ENCODE measurements at regions not wholly inside any gene's neighbourhood (a gene's known extent, or its start where the extent isn't known, plus 50 kb on each side); places are given as distances from the start of the nearest gene placed in this dataset.

DNA sequence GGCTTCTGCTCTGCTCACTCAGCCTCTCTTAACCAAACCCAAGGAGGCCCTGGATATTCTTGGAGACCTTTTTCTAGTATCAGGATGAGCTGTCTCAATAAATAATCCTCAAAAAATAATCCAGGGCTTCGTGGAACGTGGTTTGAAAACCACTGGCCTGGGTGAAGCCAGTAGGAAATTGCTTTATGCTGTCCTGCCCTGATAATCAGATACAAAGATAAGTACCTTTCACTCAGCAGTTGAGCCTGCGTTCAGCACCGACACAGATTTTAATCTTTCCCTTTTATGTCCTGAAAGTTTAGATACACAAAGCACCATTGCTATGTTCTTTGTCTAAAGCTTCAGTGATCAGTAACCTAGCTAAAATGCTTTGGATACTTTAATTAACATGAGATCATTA lies 460.0 kb downstream of the RFC3 start:
- H3K9me3 ChIP-seq (replicated peaks; ENCODE audit: control insufficient read depth, insufficient read depth, low read length): no peaks in the 10 kb centered on the region
- intact Hi-C loops (cut with micrococcal nuclease): no loop called here
- H3K9me1 ChIP-seq (replicated peaks; ENCODE audit: control insufficient read depth, extremely low read depth, insufficient read depth, low read length): no peaks in the 10 kb centered on the region
- H4K20me1 ChIP-seq (replicated peaks; ENCODE audit: control insufficient read depth, extremely low read depth, insufficient read depth, low read length): no peaks in the 10 kb centered on the region
- H3K9ac ChIP-seq (replicated peaks; ENCODE audit: extremely low read depth, insufficient read depth, low read length): no peak overlapping the region
- DNase-seq (ENCODE audit: low read depth, low spot score) (peak; percentile 23), FAIRE-seq (no peak)
- CTCF ChIA-PET: interaction anchor here (0.8 kb wide), 1 partner anchor 29 kb away, joined by 3 read pairs; no protein-coding TSS in a partner anchor
- BruUV-seq (replicated peaks): no TSS peak
- H3K27ac ChIP-seq (ENCODE audit: insufficient read depth, low read depth, low read length): no peak overlapping the region
- no peak overlapping the region for H3K4me3 ChIP-seq (replicated peaks in 1 of 3; ENCODE audit: insufficient read depth in 1 of 3, low read depth in 1 of 3, low read length in 3 of 3)
- no peaks in the 10 kb centered on the region for H3K27me3 ChIP-seq (ENCODE audit: control insufficient read depth in 2 of 2, insufficient read depth in 2 of 2, low read length in 2 of 2)
- H3K79me2 ChIP-seq (ENCODE audit: control insufficient read depth, insufficient read depth, low read length): no peaks in the 10 kb centered on the region
- dilution Hi-C loops (cut with MboI; ENCODE audit: extremely low pct_ligation_motif_present, low sequenced_read_pairs): no loop called here
- no peaks in the 10 kb centered on the region for H3K36me3 ChIP-seq (ENCODE audit: control insufficient read depth in 2 of 2, extremely low read depth in 1 of 2, insufficient read depth in 2 of 2, low read length in 2 of 2)
- no peak overlapping the region for H3K4me2 ChIP-seq (ENCODE audit: insufficient read depth, low read length)
- H3K4me1 ChIP-seq (ENCODE audit: control insufficient read depth, extremely low read depth, insufficient read depth, low read length): no peaks in the 10 kb centered on the region
- TF ChIP-seq POLR2A (IDR thresholded peaks at IDR 0.05; ENCODE audit: low read depth, low read length) (no peak), MYC (IDR thresholded peaks at IDR 0.05; ENCODE audit: low read depth, low read length) (no peak), FOS (IDR thresholded peaks at IDR 0.05; ENCODE audit: borderline replicate concordance, insufficient read depth, low read length) (no peak), GATA2 (IDR thresholded peaks at IDR 0.05; ENCODE audit: insufficient read depth, insufficient read length, low read depth, low read length) (peak; percentile 21)
- POLR2A ChIA-PET: no interaction called here
- H2AFZ ChIP-seq (ENCODE audit: low read depth, low read length): no peak overlapping the region

GRCh38 chr13:34278780-34279179 lies 460.8 kb downstream of the RFC3 start:
- Histone ChIP-seq H3K4me3 (replicated peaks in 1 of 3; ENCODE audit: insufficient read depth in 1 of 3, low read depth in 1 of 3, low read length in 3 of 3) (no peak overlapping the region), H3K27ac (ENCODE audit: insufficient read depth, low read depth, low read length) (no peak overlapping the region), H3K27me3 (ENCODE audit: control insufficient read depth in 2 of 2, insufficient read depth in 2 of 2, low read length in 2 of 2) (no peaks in the 10 kb centered on the region), H3K9ac (replicated peaks; ENCODE audit: extremely low read depth, insufficient read depth, low read length) (no peak overlapping the region), H3K4me2 (ENCODE audit: insufficient read depth, low read length) (no peak overlapping the region), H2AFZ (ENCODE audit: low read depth, low read length) (no peak overlapping the region), H3K79me2 (ENCODE audit: control insufficient read depth, insufficient read depth, low read length) (no peaks in the 10 kb centered on the region), H3K4me1 (ENCODE audit: control insufficient read depth, extremely low read depth, insufficient read depth, low read length) (no peaks in the 10 kb centered on the region), H3K9me3 (replicated peaks; ENCODE audit: control insufficient read depth, insufficient read depth, low read length) (no peaks in the 10 kb centered on the region), H3K9me1 (replicated peaks; ENCODE audit: control insufficient read depth, extremely low read depth, insufficient read depth, low read length) (no peaks in the 10 kb centered on the region), H4K20me1 (replicated peaks; ENCODE audit: control insufficient read depth, extremely low read depth, insufficient read depth, low read length) (no peaks in the 10 kb centered on the region), H3K36me3 (ENCODE audit: control insufficient read depth in 2 of 2, extremely low read depth in 1 of 2, insufficient read depth in 2 of 2, low read length in 2 of 2) (no peaks in the 10 kb centered on the region)
- dilution Hi-C loops (cut with MboI; ENCODE audit: extremely low pct_ligation_motif_present, low sequenced_read_pairs): no loop called here
- POLR2A ChIA-PET: no interaction called here
- no peak for FAIRE-seq
- TF ChIP-seq EZH2 (IDR thresholded peaks at IDR 0.05; ENCODE audit: borderline replicate concordance, low read depth, low read length, severe bottlenecking) (no peak), JUN (IDR thresholded peaks at IDR 0.05; ENCODE audit: borderline replicate concordance, insufficient read depth, insufficient read length, low read depth) (no peak), POLR2AphosphoS5 (IDR thresholded peaks at IDR 0.05; ENCODE audit: insufficient read depth, low read depth, low read length) (no peak), MYC (IDR thresholded peaks at IDR 0.05; ENCODE audit: low read depth, low read length) (no peak), FOS (IDR thresholded peaks at IDR 0.05; ENCODE audit: borderline replicate concordance, insufficient read depth, low read length) (no peak), GATA2 (IDR thresholded peaks at IDR 0.05; ENCODE audit: insufficient read depth, insufficient read length, low read depth, low read length) (no peak), MAX (IDR thresholded peaks at IDR 0.05; ENCODE audit: insufficient read depth, insufficient read length) (no peak), POLR2A (IDR thresholded peaks at IDR 0.05; ENCODE audit: low read depth, low read length) (no peak)
- TF ChIP-seq, protein P1, sequence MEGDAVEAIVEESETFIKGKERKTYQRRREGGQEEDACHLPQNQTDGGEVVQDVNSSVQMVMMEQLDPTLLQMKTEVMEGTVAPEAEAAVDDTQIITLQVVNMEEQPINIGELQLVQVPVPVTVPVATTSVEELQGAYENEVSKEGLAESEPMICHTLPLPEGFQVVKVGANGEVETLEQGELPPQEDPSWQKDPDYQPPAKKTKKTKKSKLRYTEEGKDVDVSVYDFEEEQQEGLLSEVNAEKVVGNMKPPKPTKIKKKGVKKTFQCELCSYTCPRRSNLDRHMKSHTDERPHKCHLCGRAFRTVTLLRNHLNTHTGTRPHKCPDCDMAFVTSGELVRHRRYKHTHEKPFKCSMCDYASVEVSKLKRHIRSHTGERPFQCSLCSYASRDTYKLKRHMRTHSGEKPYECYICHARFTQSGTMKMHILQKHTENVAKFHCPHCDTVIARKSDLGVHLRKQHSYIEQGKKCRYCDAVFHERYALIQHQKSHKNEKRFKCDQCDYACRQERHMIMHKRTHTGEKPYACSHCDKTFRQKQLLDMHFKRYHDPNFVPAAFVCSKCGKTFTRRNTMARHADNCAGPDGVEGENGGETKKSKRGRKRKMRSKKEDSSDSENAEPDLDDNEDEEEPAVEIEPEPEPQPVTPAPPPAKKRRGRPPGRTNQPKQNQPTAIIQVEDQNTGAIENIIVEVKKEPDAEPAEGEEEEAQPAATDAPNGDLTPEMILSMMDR (IDR thresholded peaks at IDR 0.05; ENCODE audit: extremely low read depth in 1 of 2, insufficient read depth in 1 of 2, low read depth in 1 of 2, low read length in 2 of 2): no peak
- DNase-seq (ENCODE audit: low read depth, low spot score): no peak
- CTCF ChIA-PET: no interaction called here
- intact Hi-C loops (cut with micrococcal nuclease): no loop called here
- BruUV-seq (replicated peaks): no TSS peak
